GM21447 (cell line): ENCODE measurements at regions not wholly inside any gene's neighbourhood (a gene's known extent, or its start where the extent isn't known, plus 50 kb on each side); places are given as distances from the start of the nearest gene placed in this dataset.

Source experiments
- ATAC-seq: cut with Tn5 transposase; IDR thresholded peaks from one replicate; pipeline ENCODE4 v1.9.1; 2021; ENCODE audit not compliant: unreplicated experiment

GRCh38 chr13:70415136-70415535 lies 306.9 kb upstream of the KLHL1 start:
- no peak for ATAC-seq

- no peak for ATAC-seq
Measured at GRCh38 chr13:70408865-70409264, 300.6 kb upstream of the KLHL1 start.

- no peak for ATAC-seq
Measured at GRCh38 chr13:70407486-70407885, 299.2 kb upstream of the KLHL1 start.

- no peak for ATAC-seq
Measured at GRCh38 chr13:70405266-70405665, 297.0 kb upstream of the KLHL1 start.

GRCh38 chr13:70394031-70394548 lies 285.8 kb upstream of the KLHL1 start:
- no peak for ATAC-seq

- no peak for ATAC-seq
Measured at GRCh38 chr13:70391678-70392077, 283.4 kb upstream of the KLHL1 start.

GRCh38 chr13:70390968-70391367 lies 282.7 kb upstream of the KLHL1 start:
- no peak for ATAC-seq

- no peak for ATAC-seq
Measured at GRCh38 chr13:70390064-70390463, 281.8 kb upstream of the KLHL1 start.

- ATAC-seq = no peak
Measured at GRCh38 chr13:70388935-70389334, 280.7 kb upstream of the KLHL1 start.

GRCh38 chr13:70386919-70387318 lies 278.7 kb upstream of the KLHL1 start:
- ATAC-seq = no peak

GRCh38 chr13:70385852-70386251 lies 277.6 kb upstream of the KLHL1 start:
- no peak for ATAC-seq

GRCh38 chr13:70384156-70384555 lies 275.9 kb upstream of the KLHL1 start:
- ATAC-seq = no peak

GRCh38 chr13:70380809-70381208 lies 272.6 kb upstream of the KLHL1 start:
- ATAC-seq = no peak

- ATAC-seq = no peak
Measured at GRCh38 chr13:70375718-70376117, 267.5 kb upstream of the KLHL1 start.

GRCh38 chr13:70370924-70371323 lies 262.7 kb upstream of the KLHL1 start:
- no peak for ATAC-seq

- no peak for ATAC-seq
Measured at GRCh38 chr13:70366720-70367119, 258.5 kb upstream of the KLHL1 start.

- ATAC-seq = no peak
Measured at GRCh38 chr13:70363991-70364390, 255.7 kb upstream of the KLHL1 start.

- no peak for ATAC-seq
Measured at GRCh38 chr13:70362820-70363570, 254.7 kb upstream of the KLHL1 start.

- ATAC-seq = no peak
Measured at GRCh38 chr13:70357031-70357430, 248.8 kb upstream of the KLHL1 start.

- ATAC-seq = no peak
Measured at GRCh38 chr13:70353096-70353495, 244.8 kb upstream of the KLHL1 start.

- no peak for ATAC-seq
Measured at GRCh38 chr13:70347947-70348620, 239.8 kb upstream of the KLHL1 start.

- no peak for ATAC-seq
Measured at GRCh38 chr13:70339738-70340137, 231.5 kb upstream of the KLHL1 start.
